ENCODE measurements at regions not wholly inside any gene's neighbourhood (a gene's known extent, or its start where the extent isn't known, plus 50 kb on each side); places are given as distances from the start of the nearest gene placed in this dataset.
A peak's percentile ranks its signal among the peaks of the same experiment; 100 is the strongest.

- Mint-ChIP-seq H3K27ac (no peak overlapping the region), H3K4me1 (no peaks in the 10 kb centered on the region), H3K27me3 (no peaks in the 10 kb centered on the region), H3K9me3 (no peaks in the 10 kb centered on the region), H3K4me3 (no peak overlapping the region)
- peak in 1 of 2 donors; percentile 8 for DNase-seq
- no peak for ATAC-seq
Measured at GRCh38 chr18:42274488-42275137, 319.6 kb downstream of the PIK3C3 start.

- H3K4me3 Mint-ChIP-seq, result no peak overlapping the region
- H3K4me1 Mint-ChIP-seq, result no peaks in the 10 kb centered on the region
- no peaks in the 10 kb centered on the region for H3K27me3 Mint-ChIP-seq
- no peaks in the 10 kb centered on the region for H3K9me3 Mint-ChIP-seq
- no peak overlapping the region for H3K27ac Mint-ChIP-seq
- no peak for DNase-seq
- no peak for ATAC-seq
Measured at GRCh38 chr18:42275138-42275535, 320.1 kb downstream of the PIK3C3 start.

GRCh38 chr18:42275949-42276730 is 321.1 kb downstream of the PIK3C3 start:
- DNase-seq, result no peak
- ATAC-seq, result no peak
- Mint-ChIP-seq H3K27ac (no peak overlapping the region), H3K4me1 (no peaks in the 10 kb centered on the region), H3K4me3 (no peak overlapping the region), H3K27me3 (no peaks in the 10 kb centered on the region), H3K9me3 (no peaks in the 10 kb centered on the region)

GRCh38 chr18:42281124-42281523 is 326.1 kb downstream of the PIK3C3 start:
- Mint-ChIP-seq H3K4me1 (no peaks in the 10 kb centered on the region), H3K9me3 (no peaks in the 10 kb centered on the region), H3K27me3 (no peaks in the 10 kb centered on the region), H3K4me3 (no peak overlapping the region), H3K27ac (no peak overlapping the region)
- no peak for DNase-seq
- no peak for ATAC-seq

GRCh38 chr18:42281851-42282250 is 326.8 kb downstream of the PIK3C3 start:
- Mint-ChIP-seq H3K27ac (no peak overlapping the region), H3K9me3 (no peaks in the 10 kb centered on the region), H3K4me3 (no peak overlapping the region), H3K27me3 (no peaks in the 10 kb centered on the region), H3K4me1 (no peaks in the 10 kb centered on the region)
- no peak for ATAC-seq
- no peak for DNase-seq

- no peak for DNase-seq
- no peak overlapping the region for H3K4me3 Mint-ChIP-seq
- no peaks in the 10 kb centered on the region for H3K27me3 Mint-ChIP-seq
- H3K9me3 Mint-ChIP-seq, result no peaks in the 10 kb centered on the region
- no peak for ATAC-seq
- no peak overlapping the region for H3K27ac Mint-ChIP-seq
- no peaks in the 10 kb centered on the region for H3K4me1 Mint-ChIP-seq
Measured at GRCh38 chr18:42287047-42287446, 332.0 kb downstream of the PIK3C3 start.

GRCh38 chr18:42288129-42288528 is 333.1 kb downstream of the PIK3C3 start:
- ATAC-seq, result no peak
- H3K27me3 Mint-ChIP-seq, result no peaks in the 10 kb centered on the region
- no peaks in the 10 kb centered on the region for H3K4me1 Mint-ChIP-seq
- H3K9me3 Mint-ChIP-seq, result no peaks in the 10 kb centered on the region
- H3K4me3 Mint-ChIP-seq, result no peak overlapping the region
- DNase-seq, result no peak
- H3K27ac Mint-ChIP-seq, result no peak overlapping the region

- Mint-ChIP-seq H3K27ac (no peak overlapping the region), H3K27me3 (no peaks in the 10 kb centered on the region), H3K9me3 (no peaks in the 10 kb centered on the region), H3K4me3 (no peak overlapping the region), H3K4me1 (no peaks in the 10 kb centered on the region)
- ATAC-seq, result no peak
- no peak for DNase-seq
Measured at GRCh38 chr18:42289526-42289925, 334.5 kb downstream of the PIK3C3 start.

- Mint-ChIP-seq H3K9me3 (no peaks in the 10 kb centered on the region), H3K4me1 (no peaks in the 10 kb centered on the region), H3K4me3 (no peak overlapping the region), H3K27ac (no peak overlapping the region), H3K27me3 (no peaks in the 10 kb centered on the region)
- no peak for ATAC-seq
- no peak for DNase-seq
Measured at GRCh38 chr18:42290318-42291307, 335.6 kb downstream of the PIK3C3 start.

- peaks cover 5% of the 10 kb centered on the region for H3K27me3 Mint-ChIP-seq
- H3K4me3 Mint-ChIP-seq, result no peak overlapping the region
- no peaks in the 10 kb centered on the region for H3K4me1 Mint-ChIP-seq
- H3K9me3 Mint-ChIP-seq, result no peaks in the 10 kb centered on the region
- ATAC-seq, result no peak
- no peak for DNase-seq
- no peak overlapping the region for H3K27ac Mint-ChIP-seq
Measured at GRCh38 chr18:42292654-42293053, 337.6 kb downstream of the PIK3C3 start.

- Mint-ChIP-seq H3K27me3 (peaks cover 18% of the 10 kb centered on the region), H3K9me3 (no peaks in the 10 kb centered on the region), H3K27ac (no peak overlapping the region), H3K4me3 (no peak overlapping the region), H3K4me1 (no peaks in the 10 kb centered on the region)
- DNase-seq (no peak), ATAC-seq (no peak)
Measured at GRCh38 chr18:42296192-42296591, 341.2 kb downstream of the PIK3C3 start.

- H3K4me3 Mint-ChIP-seq, result no peak overlapping the region
- DNase-seq (no peak), ATAC-seq (no peak)
- no peaks in the 10 kb centered on the region for H3K9me3 Mint-ChIP-seq
- H3K4me1 Mint-ChIP-seq, result no peaks in the 10 kb centered on the region
- H3K27ac Mint-ChIP-seq, result no peak overlapping the region
- H3K27me3 Mint-ChIP-seq, result peaks cover 21% of the 10 kb centered on the region
Measured at GRCh38 chr18:42296723-42297122, 341.7 kb downstream of the PIK3C3 start.

- peak; percentile 50 to 57 for DNase-seq
- Mint-ChIP-seq H3K27me3 (peaks cover 27% of the 10 kb centered on the region), H3K4me1 (no peaks in the 10 kb centered on the region), H3K4me3 (no peak overlapping the region), H3K27ac (no peak overlapping the region), H3K9me3 (no peaks in the 10 kb centered on the region)
- ATAC-seq, result peak; percentile 48
Measured at GRCh38 chr18:42298759-42299675, 344.0 kb downstream of the PIK3C3 start.

- Mint-ChIP-seq H3K27ac (peak overlapping the region; percentile 39 to 53), H3K4me1 (no peaks in the 10 kb centered on the region), H3K4me3 (no peak overlapping the region), H3K9me3 (no peaks in the 10 kb centered on the region), H3K27me3 (peaks cover 9% of the 10 kb centered on the region)
- no peak for DNase-seq
- no peak for ATAC-seq
Measured at GRCh38 chr18:42305869-42306593, 351.0 kb downstream of the PIK3C3 start.
